ENCODE measurements at regions not wholly inside any gene's neighbourhood (a gene's known extent, or its start where the extent isn't known, plus 50 kb on each side); places are given as distances from the start of the nearest gene placed in this dataset.

DNA sequence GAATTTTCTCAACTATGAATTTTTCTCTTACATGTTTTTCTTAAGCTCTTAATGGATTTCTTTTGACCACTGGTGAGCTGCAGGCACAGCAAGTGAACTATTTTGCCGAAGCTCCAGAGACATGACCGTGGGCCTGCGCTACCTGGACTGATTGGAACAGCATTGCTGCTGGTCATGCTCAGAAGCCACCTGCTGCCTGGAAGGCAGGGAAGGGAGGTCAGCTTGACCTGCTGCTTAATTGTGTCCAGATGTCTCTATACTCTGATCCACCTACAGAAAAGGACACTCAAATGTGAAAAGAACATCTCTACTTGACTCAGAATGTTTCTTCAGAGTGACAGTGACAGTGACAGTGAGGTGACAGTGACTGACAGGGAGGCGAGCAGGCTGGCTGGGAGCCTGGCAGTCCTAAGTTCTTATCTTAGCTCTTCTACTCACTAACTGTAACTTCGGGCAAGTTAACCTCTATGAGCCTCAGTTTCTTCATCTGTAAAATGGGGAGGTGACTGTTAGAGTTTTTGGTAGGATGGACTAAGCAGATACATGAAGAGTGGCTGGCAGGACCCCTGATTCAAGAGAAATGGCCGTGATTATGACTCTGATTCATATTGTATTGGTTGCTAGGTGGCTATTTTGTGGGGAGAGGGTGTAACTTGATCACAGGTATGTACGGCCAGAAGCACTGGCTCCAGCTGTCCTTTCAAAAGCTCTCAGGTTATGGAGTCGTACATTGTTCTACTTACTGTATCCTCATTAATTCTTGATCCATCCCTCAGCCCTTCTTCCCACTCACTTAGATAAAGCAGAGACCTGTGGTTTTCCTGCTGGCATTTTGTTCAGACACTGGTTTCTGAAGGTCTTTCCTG, 54.8 kb upstream of the DLG1 start:
- H3K9me3 ChIP-seq, result no peaks in the 10 kb centered on the region
- TF ChIP-seq, protein P1, sequence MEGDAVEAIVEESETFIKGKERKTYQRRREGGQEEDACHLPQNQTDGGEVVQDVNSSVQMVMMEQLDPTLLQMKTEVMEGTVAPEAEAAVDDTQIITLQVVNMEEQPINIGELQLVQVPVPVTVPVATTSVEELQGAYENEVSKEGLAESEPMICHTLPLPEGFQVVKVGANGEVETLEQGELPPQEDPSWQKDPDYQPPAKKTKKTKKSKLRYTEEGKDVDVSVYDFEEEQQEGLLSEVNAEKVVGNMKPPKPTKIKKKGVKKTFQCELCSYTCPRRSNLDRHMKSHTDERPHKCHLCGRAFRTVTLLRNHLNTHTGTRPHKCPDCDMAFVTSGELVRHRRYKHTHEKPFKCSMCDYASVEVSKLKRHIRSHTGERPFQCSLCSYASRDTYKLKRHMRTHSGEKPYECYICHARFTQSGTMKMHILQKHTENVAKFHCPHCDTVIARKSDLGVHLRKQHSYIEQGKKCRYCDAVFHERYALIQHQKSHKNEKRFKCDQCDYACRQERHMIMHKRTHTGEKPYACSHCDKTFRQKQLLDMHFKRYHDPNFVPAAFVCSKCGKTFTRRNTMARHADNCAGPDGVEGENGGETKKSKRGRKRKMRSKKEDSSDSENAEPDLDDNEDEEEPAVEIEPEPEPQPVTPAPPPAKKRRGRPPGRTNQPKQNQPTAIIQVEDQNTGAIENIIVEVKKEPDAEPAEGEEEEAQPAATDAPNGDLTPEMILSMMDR (IDR thresholded peaks at IDR 0.05; ENCODE audit: low read depth, low read length), result no peak
- H3K4me1 ChIP-seq, result peaks cover 21% of the 10 kb centered on the region
- no peaks in the 10 kb centered on the region for H3K36me3 ChIP-seq
- no peaks in the 10 kb centered on the region for H3K27me3 ChIP-seq
- H3K4me3 ChIP-seq (ENCODE audit: low read depth, low read length), result no peak overlapping the region
- no peak for DNase-seq

DNA sequence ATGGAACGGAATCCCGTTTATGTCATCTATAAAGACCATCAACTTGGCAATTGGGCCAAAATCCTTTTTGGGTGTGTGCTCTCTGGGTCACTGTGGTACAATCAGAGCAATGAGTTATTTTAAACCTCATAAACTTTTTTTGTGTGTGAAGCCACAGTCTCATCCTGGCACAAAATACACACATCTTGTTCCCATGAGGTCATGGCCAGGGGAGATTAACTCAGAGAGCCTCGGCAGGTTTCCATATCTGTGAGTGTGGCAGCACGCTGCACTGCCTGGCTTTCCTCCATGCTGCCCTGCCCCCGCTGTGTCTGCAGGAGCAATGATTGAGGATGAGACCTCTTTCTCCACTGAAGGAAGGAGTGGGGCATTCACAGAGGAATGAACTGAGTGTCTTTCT, 54.0 kb upstream of the DLG1 start:
- no peaks in the 10 kb centered on the region for H3K36me3 ChIP-seq
- no peak overlapping the region for H3K4me3 ChIP-seq (ENCODE audit: low read depth, low read length)
- peaks cover 21% of the 10 kb centered on the region for H3K4me1 ChIP-seq
- TF ChIP-seq, protein P1 (IDR thresholded peaks at IDR 0.05; ENCODE audit: low read depth, low read length), result no peak
- peak; percentile 63 for DNase-seq
- H3K9me3 ChIP-seq, result no peaks in the 10 kb centered on the region
- H3K27me3 ChIP-seq, result no peaks in the 10 kb centered on the region

DNA sequence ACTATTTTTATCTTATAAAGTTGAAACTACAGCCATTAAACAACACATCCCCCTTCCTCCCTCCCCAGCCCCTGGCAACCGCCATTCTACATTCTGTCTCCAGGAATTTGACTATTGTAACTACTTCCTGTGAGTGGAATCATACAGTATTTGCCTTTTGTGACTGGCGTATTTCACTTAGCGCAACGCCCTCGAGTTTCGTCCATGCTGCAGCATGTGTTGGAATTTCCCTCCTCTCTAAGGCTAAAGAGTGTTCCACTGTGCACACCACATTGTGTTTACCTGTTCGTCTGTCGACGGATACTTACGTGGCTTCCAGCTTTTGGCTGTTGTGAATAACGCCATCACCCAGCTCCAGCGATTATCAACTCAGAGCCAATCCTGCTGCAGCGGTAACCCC, 52.0 kb upstream of the DLG1 start:
- TF ChIP-seq, protein P1 (IDR thresholded peaks at IDR 0.05; ENCODE audit: low read depth, low read length), result no peak
- peaks cover 21% of the 10 kb centered on the region for H3K4me1 ChIP-seq
- no peak overlapping the region for H3K4me3 ChIP-seq (ENCODE audit: low read depth, low read length)
- DNase-seq, result no peak
- H3K27me3 ChIP-seq, result no peaks in the 10 kb centered on the region
- H3K36me3 ChIP-seq, result no peaks in the 10 kb centered on the region
- H3K9me3 ChIP-seq, result no peaks in the 10 kb centered on the region

DNA sequence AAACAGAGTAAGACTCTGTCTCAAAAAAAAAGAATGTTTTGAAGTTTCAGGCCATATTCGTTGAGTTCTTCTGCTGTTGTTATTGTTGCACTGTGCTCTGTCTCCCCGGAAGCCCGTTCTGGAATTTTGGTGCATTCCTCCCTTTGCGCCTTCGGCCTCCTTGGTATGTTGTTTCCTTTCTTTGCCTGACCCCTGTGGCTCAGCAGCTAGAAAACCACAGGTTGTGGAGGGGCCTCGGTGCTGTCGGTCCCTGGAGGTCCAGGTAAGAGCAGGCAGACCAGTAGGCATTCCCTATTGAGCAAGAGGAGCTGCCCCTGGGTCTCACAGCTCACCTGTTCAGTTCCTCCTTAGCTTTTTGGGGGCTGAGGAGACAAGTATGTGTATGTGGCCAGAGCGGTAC, 51.0 kb upstream of the DLG1 start:
- DNase-seq, result no peak
- no peaks in the 10 kb centered on the region for H3K9me3 ChIP-seq
- peaks cover 15% of the 10 kb centered on the region for H3K4me1 ChIP-seq
- no peaks in the 10 kb centered on the region for H3K36me3 ChIP-seq
- no peak overlapping the region for H3K4me3 ChIP-seq (ENCODE audit: low read depth, low read length)
- TF ChIP-seq, protein P1 (IDR thresholded peaks at IDR 0.05; ENCODE audit: low read depth, low read length), result no peak
- H3K27me3 ChIP-seq, result no peaks in the 10 kb centered on the region
